Ascending aorta (tissue), 2 donors: ENCODE measurements at regions not wholly inside any gene's neighbourhood (a gene's known extent, or its start where the extent isn't known, plus 50 kb on each side); places are given as distances from the start of the nearest gene placed in this dataset.

Experiments
- DNase-seq, 2 donors: peaks; one replicate each; pipeline ENCODE4 v3.0.0-alpha.2; 2019; ENCODE audit warnings: low spot score in 2 of 2
- H3K27ac ChIP-seq, 2 donors: fragments of 200-600 bp; sonication (generic); one replicate each; pipeline ENCODE4 v1.5.1; 2016 to 2017; ENCODE audit warnings: mild to moderate bottlenecking in 1 of 2
- H3K27me3 ChIP-seq: fragments of 200-600 bp; sonication (generic); one replicate; pipeline ENCODE4 v1.5.1; 2017
- H3K36me3 ChIP-seq, 2 donors: fragments of 200-600 bp; sonication (generic); one replicate each; pipeline ENCODE4 v1.5.1; 2016
- H3K4me1 ChIP-seq, 2 donors: fragments of 200-600 bp; sonication (generic); one replicate each; pipeline ENCODE4 v1.5.1; 2016 to 2017; ENCODE audit warnings: mild to moderate bottlenecking in 1 of 2
- H3K4me3 ChIP-seq, 2 donors: fragments of 200-600 bp; sonication (generic); one replicate each; pipeline ENCODE4 v1.5.1; 2016 to 2017; ENCODE audit warnings: mild to moderate bottlenecking in 1 of 2
- H3K9me3 ChIP-seq, 2 donors: fragments of 200-600 bp; sonication (generic); one replicate each; pipeline ENCODE4 v1.5.1; 2016
- CTCF ChIP-seq, 3 experiments: fragments of 200-600 bp in 2 of 3; fragments of 450-650 bp in 1 of 3; sonication (generic) in 2 of 3; IDR thresholded peaks; one replicate each; pipeline ENCODE4 v1.5.1; 2016 to 2019; ENCODE audit warnings: antibody characterized with exemption in 3 of 3, mild to moderate bottlenecking in 1 of 3, moderate library complexity in 1 of 3
- intact Hi-C: fragments of 100-400 bp; cut with DNase I; formaldehyde crosslinking; loops from one replicate; pipeline ENCODE4 v1.15.1; 2023

- H3K4me3 ChIP-seq, result no peak overlapping the region
- intact Hi-C loops, result no loop called here
These were observed 391.0 kb downstream of the ZIC4 start for GRCh38 chr3:147015334-147015733.

GRCh38 chr3:147008886-147009285 is 397.5 kb downstream of the ZIC4 start:
- H3K9me3 ChIP-seq, result no peaks in the 10 kb centered on the region
- H3K36me3 ChIP-seq, result no peaks in the 10 kb centered on the region
- H3K27me3 ChIP-seq, result no peaks in the 10 kb centered on the region
- DNase-seq, result no peak
- intact Hi-C loops, result no loop called here
- H3K4me3 ChIP-seq, result no peak overlapping the region
- no peaks in the 10 kb centered on the region for H3K4me1 ChIP-seq
- H3K27ac ChIP-seq, result no peak overlapping the region
- TF ChIP-seq CTCF (IDR thresholded peaks at IDR 0.05), result no peak

More at GRCh38 chr3:147015334-147015733, 391.0 kb downstream of the ZIC4 start:
- H3K27me3 ChIP-seq, result no peaks in the 10 kb centered on the region
- no peaks in the 10 kb centered on the region for H3K4me1 ChIP-seq
- no peak for TF ChIP-seq CTCF (IDR thresholded peaks at IDR 0.05)
- no peaks in the 10 kb centered on the region for H3K36me3 ChIP-seq
- no peak for DNase-seq
- no peak overlapping the region for H3K27ac ChIP-seq
- no peaks in the 10 kb centered on the region for H3K9me3 ChIP-seq

GRCh38 chr3:147008458-147008857 is 397.9 kb downstream of the ZIC4 start:
- H3K4me3 ChIP-seq, result no peak overlapping the region
- H3K36me3 ChIP-seq, result no peaks in the 10 kb centered on the region
- H3K9me3 ChIP-seq, result no peaks in the 10 kb centered on the region
- H3K4me1 ChIP-seq, result no peaks in the 10 kb centered on the region
- H3K27me3 ChIP-seq, result no peaks in the 10 kb centered on the region
- intact Hi-C loops, result no loop called here
- no peak overlapping the region for H3K27ac ChIP-seq
- no peak for TF ChIP-seq CTCF (IDR thresholded peaks at IDR 0.05)
- DNase-seq, result no peak

- no peak for TF ChIP-seq CTCF (IDR thresholded peaks at IDR 0.05)
- Histone ChIP-seq H3K9me3 (no peaks in the 10 kb centered on the region), H3K27me3 (no peaks in the 10 kb centered on the region), H3K4me1 (no peaks in the 10 kb centered on the region), H3K4me3 (no peak overlapping the region), H3K27ac (no peak overlapping the region), H3K36me3 (no peaks in the 10 kb centered on the region)
- intact Hi-C loops, result no loop called here
- no peak for DNase-seq
These were observed 398.6 kb downstream of the ZIC4 start for GRCh38 chr3:147007736-147008245.

GRCh38 chr3:147002721-147003120 is 397.6 kb upstream of the PLSCR5 start:
- H3K9me3 ChIP-seq, result no peaks in the 10 kb centered on the region
- no peak overlapping the region for H3K27ac ChIP-seq
- H3K4me3 ChIP-seq, result no peak overlapping the region
- no peak for TF ChIP-seq CTCF (IDR thresholded peaks at IDR 0.05)
- DNase-seq, result no peak
- no peaks in the 10 kb centered on the region for H3K4me1 ChIP-seq
- intact Hi-C loops, result no loop called here
- no peaks in the 10 kb centered on the region for H3K36me3 ChIP-seq
- no peaks in the 10 kb centered on the region for H3K27me3 ChIP-seq

- TF ChIP-seq CTCF (IDR thresholded peaks at IDR 0.05), result no peak
- no peaks in the 10 kb centered on the region for H3K36me3 ChIP-seq
- H3K9me3 ChIP-seq, result no peaks in the 10 kb centered on the region
- H3K27me3 ChIP-seq, result no peaks in the 10 kb centered on the region
- H3K27ac ChIP-seq, result no peak overlapping the region
- H3K4me1 ChIP-seq, result no peaks in the 10 kb centered on the region
- no peak overlapping the region for H3K4me3 ChIP-seq
- DNase-seq, result no peak
- intact Hi-C loops, result no loop called here
These were observed 395.1 kb upstream of the PLSCR5 start for GRCh38 chr3:147000274-147000673.
